Fibroblast of lung (primary cell): ENCODE measurements at regions not wholly inside any gene's neighbourhood (a gene's known extent, or its start where the extent isn't known, plus 50 kb on each side); places are given as distances from the start of the nearest gene placed in this dataset.

Experiments
- CTCF ChIP-seq, 2 donors: IDR thresholded peaks in 1 of 2; conservative IDR thresholded peaks in 1 of 2; 1 replicate in 1 of 2; 2 replicates in 1 of 2; pipeline ENCODE4 v1.5.1; 2011 to 2012; ENCODE audit warnings: low read length in 2 of 2, control low read depth in 1 of 2, inconsistent platforms in 1 of 2, low read depth in 1 of 2, mild to moderate bottlenecking in 1 of 2
- EZH2 ChIP-seq: IDR thresholded peaks from 2 replicates; pipeline ENCODE4 v1.5.1; 2012; ENCODE audit warnings: low read length, control low read depth, mild to moderate bottlenecking; ENCODE audit errors: missing control alignments

- TF ChIP-seq CTCF (conservative IDR thresholded peaks at IDR 0.05 in 1 of 2, IDR thresholded peaks at IDR 0.05 in 1 of 2; ENCODE audit: low read depth in 1 of 2, low read length in 2 of 2) (no peak), EZH2 (no peak)
Measured at GRCh38 chr14:97053941-97054340, 256.8 kb downstream of the VRK1 start.
